ENCODE measurements at regions not wholly inside any gene's neighbourhood (a gene's known extent, or its start where the extent isn't known, plus 50 kb on each side); places are given as distances from the start of the nearest gene placed in this dataset.

- H3K79me2 ChIP-seq (ENCODE audit: control insufficient read depth, insufficient read depth, low read length): no peaks in the 10 kb centered on the region
- no peak overlapping the region for H2AFZ ChIP-seq (ENCODE audit: low read depth, low read length)
- no peak overlapping the region for H3K4me2 ChIP-seq (ENCODE audit: insufficient read depth, low read length)
- no peak overlapping the region for H3K9ac ChIP-seq (ENCODE audit: insufficient read depth in 1 of 2, low read depth in 2 of 2, low read length in 2 of 2)
- H3K4me1 ChIP-seq (replicated peaks in 1 of 2; ENCODE audit: control insufficient read depth in 2 of 2, insufficient read depth in 2 of 2, low read length in 2 of 2): no peaks in the 10 kb centered on the region
- WGBS (ENCODE audit: insufficient coverage, low coverage, missing lambda C conversion rate): 0% methylated on average over 4 of the region's 4 CpGs
- TF ChIP-seq RBBP5 (IDR thresholded peaks at IDR 0.05; ENCODE audit: borderline replicate concordance, insufficient read depth, low read length, poor library complexity, severe bottlenecking): no peak
- TF ChIP-seq ZFP36 (IDR thresholded peaks at IDR 0.05; ENCODE audit: low read depth, low read length, partially characterized antibody): no peak
- TF ChIP-seq DLX4 (CRISPR knock-in tag; IDR thresholded peaks at IDR 0.05): no peak
- TF ChIP-seq PHTF2 (CRISPR knock-in tag; IDR thresholded peaks at IDR 0.05): no peak
- no peak for TF ChIP-seq PRPF4 (IDR thresholded peaks at IDR 0.05; ENCODE audit: insufficient read depth, low read depth, low read length, poor library complexity, severe bottlenecking)
- no peak for TF ChIP-seq DIDO1 (tag; IDR thresholded peaks at IDR 0.05; ENCODE audit: low read depth)
- TF ChIP-seq IFI16 (CRISPR knock-in tag; IDR thresholded peaks at IDR 0.05): no peak
- no peak for TF ChIP-seq ZBTB43 (CRISPR knock-in tag; IDR thresholded peaks at IDR 0.05)
- no peak for TF ChIP-seq CBFB (CRISPR knock-in tag; IDR thresholded peaks at IDR 0.05)
- no peak for TF ChIP-seq MBD1 (CRISPR knock-in tag; IDR thresholded peaks at IDR 0.05)
- H3K36me3 ChIP-seq (ENCODE audit: control insufficient read depth, insufficient read depth, low read length): no peaks in the 10 kb centered on the region
- no peak for FAIRE-seq
- H3K27me3 ChIP-seq (ENCODE audit: control insufficient read depth in 2 of 2, insufficient read depth in 2 of 2, low read length in 2 of 2): no peaks in the 10 kb centered on the region
- DNase-seq (ENCODE audit: extremely low read depth in 1 of 4, low spot score in 3 of 4): no peak
- no peak overlapping the region for H3K27ac ChIP-seq (ENCODE audit: extremely low read depth, low read depth, low read length)
- no peaks in the 10 kb centered on the region for H3K9me1 ChIP-seq (ENCODE audit: control insufficient read depth, insufficient read depth, low read length)
- POLR2A ChIA-PET: no interaction called here
- in situ Hi-C loops (cut with MboI) (no loop called here), intact Hi-C loops (cut with micrococcal nuclease) (no loop called here)
- no peak overlapping the region for H3K4me3 ChIP-seq
- no peaks in the 10 kb centered on the region for H4K20me1 ChIP-seq (replicated peaks; ENCODE audit: control insufficient read depth, insufficient read depth, low read length)
- CTCF ChIA-PET (ENCODE audit: low intra/inter-chr PET ratio): no interaction called here
- BruUV-seq (replicated peaks): no TSS peak
- no peaks in the 10 kb centered on the region for H3K9me3 ChIP-seq (replicated peaks; ENCODE audit: control insufficient read depth, insufficient read depth, low read depth, low read length)
- ATAC-seq: no peak
Measured at GRCh38 chr4:171024720-171025303, 788.4 kb upstream of the GALNTL6 start.

Measured in K562 (cell line).